Transverse colon (tissue), 3 donors: ENCODE measurements at regions not wholly inside any gene's neighbourhood (a gene's known extent, or its start where the extent isn't known, plus 50 kb on each side); places are given as distances from the start of the nearest gene placed in this dataset.

Experiments used
- CTCF ChIP-seq, 5 experiments: fragments of 200-600 bp in 3 of 5; fragments of 450-650 bp in 2 of 5; sonication (generic) in 3 of 5; IDR thresholded peaks; 1 replicate in 2 of 5; 2 replicates in 3 of 5; pipeline ENCODE4 v1.5.1; 2016 to 2017; ENCODE audit warnings: antibody characterized with exemption in 5 of 5, inconsistent platforms in 3 of 5, mild to moderate bottlenecking in 2 of 5, moderate library complexity in 1 of 5
- EP300 ChIP-seq: sonication (generic); formaldehyde crosslinking; IDR thresholded peaks from one replicate; pipeline ENCODE4 v1.6.1; 2017; ENCODE audit warnings: antibody characterized with exemption, low read depth
- POLR2A ChIP-seq: fragments of 450-650 bp; IDR thresholded peaks from one replicate; pipeline ENCODE4 v1.6.1; 2016; ENCODE audit warnings: antibody characterized with exemption, mild to moderate bottlenecking, moderate library complexity

- no peak for TF ChIP-seq CTCF (IDR thresholded peaks at IDR 0.05)
- no peak for TF ChIP-seq EP300
- no peak for TF ChIP-seq POLR2A
These were observed 257.5 kb upstream of the SNX7 start for GRCh38 chr1:98403963-98404480.
